ENCODE measurements at regions not wholly inside any gene's neighbourhood (a gene's known extent, or its start where the extent isn't known, plus 50 kb on each side); places are given as distances from the start of the nearest gene placed in this dataset.

GRCh38 chr4:162442128-162442527, 278.3 kb upstream of the FSTL5 start:
- H3K79me2 ChIP-seq (ENCODE audit: low read length), result no peaks in the 10 kb centered on the region
- H2AFZ ChIP-seq (ENCODE audit: low read length), result no peak overlapping the region; the same call in 1 of the 2 replicates
- no peaks in the 10 kb centered on the region for H4K20me1 ChIP-seq (ENCODE audit: insufficient read depth, low read length)
- no peak overlapping the region for H3K4me2 ChIP-seq (ENCODE audit: low read depth, low read length)
- no peak overlapping the region for H3K9ac ChIP-seq (ENCODE audit: low read length)
- no peak overlapping the region for H3K27ac ChIP-seq (ENCODE audit: low read length)
- H3K4me1 ChIP-seq (ENCODE audit: low read length), result no peaks in the 10 kb centered on the region
- H3K9me2 ChIP-seq (replicated peaks; ENCODE audit: insufficient read depth, low read length), result no peaks in the 10 kb centered on the region
- no peaks in the 10 kb centered on the region for H3K9me3 ChIP-seq (replicated peaks; ENCODE audit: insufficient read depth, low read length)
- no peaks in the 10 kb centered on the region for H3K36me3 ChIP-seq (replicated peaks; ENCODE audit: insufficient read depth, low read length)
- no peak for DNase-seq
- TF ChIP-seq EZH2phosphoT487 (IDR thresholded peaks at IDR 0.05; ENCODE audit: low read length), result no peak
- no peak for TF ChIP-seq EZH2 (optimal IDR thresholded peaks at IDR 0.05; ENCODE audit: low read depth, low read length)
- no peak for TF ChIP-seq CTCF (IDR thresholded peaks at IDR 0.05; ENCODE audit: low read length)
- H3K4me3 ChIP-seq (ENCODE audit: low read length), result no peak overlapping the region
- no peaks in the 10 kb centered on the region for H3K27me3 ChIP-seq (replicated peaks; ENCODE audit: insufficient read depth, low read length)
- no peaks in the 10 kb centered on the region for H3F3A ChIP-seq (ENCODE audit: insufficient read depth, low read length)

GRCh38 chr4:162422312-162422711, 258.5 kb upstream of the FSTL5 start:
- Histone ChIP-seq H3K9me2 (replicated peaks; ENCODE audit: insufficient read depth, low read length) (no peaks in the 10 kb centered on the region), H3F3A (ENCODE audit: insufficient read depth, low read length) (no peaks in the 10 kb centered on the region), H3K79me2 (ENCODE audit: low read length) (no peaks in the 10 kb centered on the region), H3K4me1 (ENCODE audit: low read length) (no peaks in the 10 kb centered on the region), H3K27me3 (replicated peaks; ENCODE audit: insufficient read depth, low read length) (no peaks in the 10 kb centered on the region), H4K20me1 (ENCODE audit: insufficient read depth, low read length) (no peaks in the 10 kb centered on the region), H3K36me3 (replicated peaks; ENCODE audit: insufficient read depth, low read length) (no peaks in the 10 kb centered on the region), H3K27ac (ENCODE audit: low read length) (no peak overlapping the region), H3K4me2 (ENCODE audit: low read depth, low read length) (no peak overlapping the region), H3K9ac (ENCODE audit: low read length) (no peak overlapping the region), H2AFZ (ENCODE audit: low read length) (no peak overlapping the region), H3K9me3 (replicated peaks; ENCODE audit: insufficient read depth, low read length) (no peaks in the 10 kb centered on the region), H3K4me3 (ENCODE audit: low read length) (no peak overlapping the region)
- TF ChIP-seq CTCF (IDR thresholded peaks at IDR 0.05; ENCODE audit: low read length), result no peak
- TF ChIP-seq EZH2 (optimal IDR thresholded peaks at IDR 0.05; ENCODE audit: low read depth, low read length), result no peak
- TF ChIP-seq EZH2phosphoT487 (IDR thresholded peaks at IDR 0.05; ENCODE audit: low read length), result no peak
- DNase-seq, result no peak

GRCh38 chr4:162410854-162411253, 247.1 kb upstream of the FSTL5 start:
- DNase-seq, result no peak
- H3K4me2 ChIP-seq (ENCODE audit: low read depth, low read length), result no peak overlapping the region
- no peaks in the 10 kb centered on the region for H3K9me3 ChIP-seq (replicated peaks; ENCODE audit: insufficient read depth, low read length)
- H4K20me1 ChIP-seq (ENCODE audit: insufficient read depth, low read length), result no peaks in the 10 kb centered on the region
- H3K9ac ChIP-seq (ENCODE audit: low read length), result no peak overlapping the region
- no peaks in the 10 kb centered on the region for H3K27me3 ChIP-seq (replicated peaks; ENCODE audit: insufficient read depth, low read length)
- no peak overlapping the region for H3K4me3 ChIP-seq (ENCODE audit: low read length)
- H3K79me2 ChIP-seq (ENCODE audit: low read length), result no peaks in the 10 kb centered on the region
- TF ChIP-seq EZH2phosphoT487 (IDR thresholded peaks at IDR 0.05; ENCODE audit: low read length), result no peak
- no peak for TF ChIP-seq CTCF (IDR thresholded peaks at IDR 0.05; ENCODE audit: low read length)
- no peak for TF ChIP-seq EZH2 (optimal IDR thresholded peaks at IDR 0.05; ENCODE audit: low read depth, low read length)
- H2AFZ ChIP-seq (ENCODE audit: low read length), result no peak overlapping the region
- no peak overlapping the region for H3K27ac ChIP-seq (ENCODE audit: low read length)
- H3F3A ChIP-seq (ENCODE audit: insufficient read depth, low read length), result no peaks in the 10 kb centered on the region
- H3K9me2 ChIP-seq (replicated peaks; ENCODE audit: insufficient read depth, low read length), result no peaks in the 10 kb centered on the region
- no peaks in the 10 kb centered on the region for H3K36me3 ChIP-seq (replicated peaks; ENCODE audit: insufficient read depth, low read length)
- H3K4me1 ChIP-seq (ENCODE audit: low read length), result no peaks in the 10 kb centered on the region
